ENCODE measurements at regions not wholly inside any gene's neighbourhood (a gene's known extent, or its start where the extent isn't known, plus 50 kb on each side); places are given as distances from the start of the nearest gene placed in this dataset.

- ChIA-PET POLR2A (no interaction called here), CTCF (no interaction called here)
- no peak for DNase-seq (ENCODE audit: extremely low spot score)
- no peak for TF ChIP-seq CTCF (IDR thresholded peaks at IDR 0.05; ENCODE audit: control extremely low read depth, extremely low read depth, low read depth, missing control alignments)
Measured at GRCh38 chr16:8251727-8252126, 338.6 kb downstream of the TMEM114 start.

GRCh38 chr16:8251298-8251697 lies 339.0 kb downstream of the TMEM114 start:
- no peak for TF ChIP-seq CTCF (IDR thresholded peaks at IDR 0.05; ENCODE audit: control extremely low read depth, extremely low read depth, low read depth, missing control alignments)
- ChIA-PET CTCF (no interaction called here), POLR2A (no interaction called here)
- no peak for DNase-seq (ENCODE audit: extremely low spot score)

GRCh38 chr16:8247993-8248392 lies 342.3 kb downstream of the TMEM114 start:
- no peak for TF ChIP-seq CTCF (IDR thresholded peaks at IDR 0.05; ENCODE audit: control extremely low read depth, extremely low read depth, low read depth, missing control alignments)
- DNase-seq (ENCODE audit: extremely low spot score) = no peak
- POLR2A ChIA-PET = no interaction called here
- CTCF ChIA-PET = no interaction called here

- DNase-seq (ENCODE audit: extremely low spot score) = no peak
- ChIA-PET CTCF (no interaction called here), POLR2A (no interaction called here)
- no peak for TF ChIP-seq CTCF (IDR thresholded peaks at IDR 0.05; ENCODE audit: control extremely low read depth, extremely low read depth, low read depth, missing control alignments)
Measured at GRCh38 chr16:8243981-8244380, 346.3 kb downstream of the TMEM114 start.

- ChIA-PET POLR2A (no interaction called here), CTCF (no interaction called here)
- DNase-seq (ENCODE audit: extremely low spot score) = no peak
- no peak for TF ChIP-seq CTCF (IDR thresholded peaks at IDR 0.05; ENCODE audit: control extremely low read depth, extremely low read depth, low read depth, missing control alignments)
Measured at GRCh38 chr16:8241408-8241807, 348.9 kb downstream of the TMEM114 start.

GRCh38 chr16:8239443-8239842 lies 350.9 kb downstream of the TMEM114 start:
- no peak for TF ChIP-seq CTCF (IDR thresholded peaks at IDR 0.05; ENCODE audit: control extremely low read depth, extremely low read depth, low read depth, missing control alignments)
- ChIA-PET POLR2A (no interaction called here), CTCF (no interaction called here)
- DNase-seq (ENCODE audit: extremely low spot score) = no peak

- no peak for TF ChIP-seq CTCF (IDR thresholded peaks at IDR 0.05; ENCODE audit: control extremely low read depth, extremely low read depth, low read depth, missing control alignments)
- DNase-seq (ENCODE audit: extremely low spot score) = no peak
- CTCF ChIA-PET = no interaction called here
- POLR2A ChIA-PET = no interaction called here
Measured at GRCh38 chr16:8237452-8237851, 352.9 kb downstream of the TMEM114 start.
